Left renal pelvis (tissue), 4 donors: ENCODE measurements at regions not wholly inside any gene's neighbourhood (a gene's known extent, or its start where the extent isn't known, plus 50 kb on each side); places are given as distances from the start of the nearest gene placed in this dataset.
"Not testable (repeated sequence)": the region's sequence is repeated elsewhere in the genome, so short reads cannot be mapped to it uniquely, and the experiment has no call there.

Experiments
- DNase-seq, 4 donors: peaks; one replicate each; pipeline ENCODE4 v3.0.0-alpha.2; 2013; ENCODE audit warnings: low read depth in 4 of 4, low spot score in 3 of 4

- no peak for DNase-seq
Observed at GRCh38 chr15:39499681-39500080, 81.2 kb upstream of the THBS1 start.

- DNase-seq, result no peak
Observed at GRCh38 chr15:39501366-39502081, 79.4 kb upstream of the THBS1 start.

GRCh38 chr15:39502082-39502447 is 78.8 kb upstream of the THBS1 start:
- no peak for DNase-seq

GRCh38 chr15:39502611-39503195 is 78.2 kb upstream of the THBS1 start:
- no peak for DNase-seq

GRCh38 chr15:39503526-39503925 is 77.4 kb upstream of the THBS1 start:
- DNase-seq, result no peak

GRCh38 chr15:39504808-39505207 is 76.1 kb upstream of the THBS1 start:
- DNase-seq, result no peak

- DNase-seq, result no peak
Observed at GRCh38 chr15:39506146-39506545, 74.7 kb upstream of the THBS1 start.

- DNase-seq, result no peak
Observed at GRCh38 chr15:39508536-39508935, 72.3 kb upstream of the THBS1 start.

GRCh38 chr15:39510001-39510701 is 70.7 kb upstream of the THBS1 start:
- DNase-seq, result no peak

- DNase-seq, result no peak
Observed at GRCh38 chr15:39511000-39511915, 69.6 kb upstream of the THBS1 start.

- no peak for DNase-seq
Observed at GRCh38 chr15:39511916-39512260, 69.0 kb upstream of the THBS1 start.

- no peak for DNase-seq
Observed at GRCh38 chr15:39512643-39513042, 68.2 kb upstream of the THBS1 start.

- no peak for DNase-seq
Observed at GRCh38 chr15:39513936-39514335, 66.9 kb upstream of the THBS1 start.

- DNase-seq, result no peak
Observed at GRCh38 chr15:39514933-39515332, 65.9 kb upstream of the THBS1 start.

- no peak for DNase-seq
Observed at GRCh38 chr15:39515765-39516164, 65.1 kb upstream of the THBS1 start.

GRCh38 chr15:39517122-39517855 is 63.6 kb upstream of the THBS1 start:
- no peak for DNase-seq

GRCh38 chr15:39523968-39524367 is 56.9 kb upstream of the THBS1 start:
- DNase-seq, result not testable (repeated sequence)

- no peak for DNase-seq
Observed at GRCh38 chr15:39529457-39529856, 51.4 kb upstream of the THBS1 start.

- DNase-seq, result no peak
Observed at GRCh38 chr15:39530480-39531342, 50.2 kb upstream of the THBS1 start.
